ENCODE measurements at regions not wholly inside any gene's neighbourhood (a gene's known extent, or its start where the extent isn't known, plus 50 kb on each side); places are given as distances from the start of the nearest gene placed in this dataset.

- DNase-seq (ENCODE audit: low read depth) = no peak
Measured at GRCh38 chr4:71081192-71081591, 87.7 kb downstream of the DCK start.

GRCh38 chr4:71093745-71094144, 100.3 kb downstream of the DCK start:
- no peak for DNase-seq (ENCODE audit: low read depth)

GRCh38 chr4:71094201-71094600, 100.8 kb downstream of the DCK start:
- DNase-seq (ENCODE audit: low read depth) = no peak

GRCh38 chr4:71095141-71095540, 101.7 kb downstream of the DCK start:
- DNase-seq (ENCODE audit: low read depth) = no peak

- DNase-seq (ENCODE audit: low read depth) = no peak
Measured at GRCh38 chr4:71095545-71095944, 102.1 kb downstream of the DCK start.

GRCh38 chr4:71107726-71108125, 114.3 kb downstream of the DCK start:
- DNase-seq (ENCODE audit: low read depth) = no peak

- DNase-seq (ENCODE audit: low read depth) = no peak
Measured at GRCh38 chr4:71110499-71110898, 117.0 kb downstream of the DCK start.

- DNase-seq (ENCODE audit: low read depth) = peak; percentile 23
Measured at GRCh38 chr4:71111133-71111532, 117.7 kb downstream of the DCK start.

GRCh38 chr4:71113294-71113693, 119.8 kb downstream of the DCK start:
- no peak for DNase-seq (ENCODE audit: low read depth)

GRCh38 chr4:71120831-71121524, 127.5 kb downstream of the DCK start:
- no peak for DNase-seq (ENCODE audit: low read depth)

- no peak for DNase-seq (ENCODE audit: low read depth)
Measured at GRCh38 chr4:71123951-71124350, 130.5 kb downstream of the DCK start.

- DNase-seq (ENCODE audit: low read depth) = no peak
Measured at GRCh38 chr4:71125137-71125536, 131.7 kb downstream of the DCK start.

- DNase-seq (ENCODE audit: low read depth) = peak; percentile 88
Measured at GRCh38 chr4:71126719-71127118, 133.3 kb downstream of the DCK start.

- peak; percentile 78 for DNase-seq (ENCODE audit: low read depth)
Measured at GRCh38 chr4:71130827-71131603, 137.6 kb downstream of the DCK start.

- peak; percentile 32 for DNase-seq (ENCODE audit: low read depth)
Measured at GRCh38 chr4:71132486-71132885, 139.0 kb downstream of the DCK start.

- DNase-seq (ENCODE audit: low read depth) = no peak
Measured at GRCh38 chr4:71133491-71133890, 140.0 kb downstream of the DCK start.

GRCh38 chr4:71136071-71136470, 142.6 kb downstream of the DCK start:
- no peak for DNase-seq (ENCODE audit: low read depth)

- DNase-seq (ENCODE audit: low read depth) = no peak
Measured at GRCh38 chr4:71138007-71138615, 144.7 kb downstream of the DCK start.

- DNase-seq (ENCODE audit: low read depth) = no peak
Measured at GRCh38 chr4:71140563-71140962, 147.1 kb downstream of the DCK start.

- DNase-seq (ENCODE audit: low read depth) = no peak
Measured at GRCh38 chr4:71141125-71141524, 147.7 kb downstream of the DCK start.

GRCh38 chr4:71147261-71147660, 153.8 kb downstream of the DCK start:
- DNase-seq (ENCODE audit: low read depth) = peak; percentile 15

- no peak for DNase-seq (ENCODE audit: low read depth)
Measured at GRCh38 chr4:71148545-71148944, 155.1 kb downstream of the DCK start.

- DNase-seq (ENCODE audit: low read depth) = no peak
Measured at GRCh38 chr4:71151054-71151453, 157.6 kb downstream of the DCK start.

All from LHCN-M2 (cell line).